ENCODE measurements at regions not wholly inside any gene's neighbourhood (a gene's known extent, or its start where the extent isn't known, plus 50 kb on each side); places are given as distances from the start of the nearest gene placed in this dataset.

GRCh38 chr9:38315085-38315595, 77.4 kb upstream of the ALDH1B1 start (continued):
- TF ChIP-seq CHD7 (IDR thresholded peaks at IDR 0.05; ENCODE audit: insufficient replicate concordance, low read length): no peak
- no peak for TF ChIP-seq BACH1 (IDR thresholded peaks at IDR 0.05; ENCODE audit: low read length)
- no peak for TF ChIP-seq RAD21 (IDR thresholded peaks at IDR 0.05 in 1 of 2, conservative IDR thresholded peaks at IDR 0.05 in 1 of 2; ENCODE audit: low read depth in 2 of 2, low read length in 2 of 2)
- no peak for TF ChIP-seq CREB1 (IDR thresholded peaks at IDR 0.05)
- TF ChIP-seq USF2 (IDR thresholded peaks at IDR 0.05; ENCODE audit: low read length): no peak
- no peak for TF ChIP-seq EZH2 (IDR thresholded peaks at IDR 0.05; ENCODE audit: low read depth, low read length, severe bottlenecking)
- TF ChIP-seq, protein P1, sequence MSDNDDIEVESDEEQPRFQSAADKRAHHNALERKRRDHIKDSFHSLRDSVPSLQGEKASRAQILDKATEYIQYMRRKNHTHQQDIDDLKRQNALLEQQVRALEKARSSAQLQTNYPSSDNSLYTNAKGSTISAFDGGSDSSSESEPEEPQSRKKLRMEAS (IDR thresholded peaks at IDR 0.05): no peak
- TF ChIP-seq NANOG (IDR thresholded peaks at IDR 0.05; ENCODE audit: insufficient read depth, low read depth, low read length, poor library complexity, severe bottlenecking): no peak
- no peak for TF ChIP-seq SP2 (IDR thresholded peaks at IDR 0.05; ENCODE audit: low read length)
- TF ChIP-seq CTBP2 (IDR thresholded peaks at IDR 0.05; ENCODE audit: borderline replicate concordance, insufficient read depth, insufficient read length, low read length): no peak

Data from H1 (cell line).